ENCODE measurements at regions not wholly inside any gene's neighbourhood (a gene's known extent, or its start where the extent isn't known, plus 50 kb on each side); places are given as distances from the start of the nearest gene placed in this dataset.

DNA sequence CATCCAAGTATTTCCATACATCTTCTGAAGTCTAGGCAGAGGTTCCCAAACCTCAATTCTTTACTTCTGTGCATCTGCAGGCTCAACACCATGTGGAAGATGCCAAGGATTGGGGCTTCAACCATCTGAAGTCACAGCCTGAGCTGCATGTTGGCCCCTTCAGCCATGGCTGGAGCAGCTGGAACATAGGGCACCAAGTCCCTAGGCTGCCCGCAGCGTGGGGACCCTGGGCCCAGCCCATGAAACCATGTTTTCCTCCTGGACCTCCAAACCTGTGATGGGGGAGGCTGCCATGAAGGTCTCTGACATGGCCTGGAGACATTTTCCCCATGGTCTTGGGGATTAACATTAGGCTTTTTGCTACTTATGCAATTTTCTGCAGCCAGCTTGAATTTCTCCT lies 729.8 kb downstream of the KCNT2 start:
- Histone ChIP-seq H3K9me3 (replicated peaks; ENCODE audit: control insufficient read depth, insufficient read depth, low read depth, low read length) (no peaks in the 10 kb centered on the region), H3K36me3 (ENCODE audit: control insufficient read depth, insufficient read depth, low read length) (no peaks in the 10 kb centered on the region), H3K79me2 (ENCODE audit: control insufficient read depth, insufficient read depth, low read length) (no peaks in the 10 kb centered on the region), H3K4me3 (no peak overlapping the region), H2AFZ (ENCODE audit: low read depth, low read length) (peak overlapping the region; percentile 47; the same call in 1 of the 2 replicates), H3K4me2 (ENCODE audit: insufficient read depth, low read length) (no peak overlapping the region), H3K9ac (ENCODE audit: insufficient read depth in 1 of 2, low read depth in 2 of 2, low read length in 2 of 2) (no peak overlapping the region), H3K27me3 (ENCODE audit: control insufficient read depth in 2 of 2, insufficient read depth in 2 of 2, low read length in 2 of 2) (no peaks in the 10 kb centered on the region), H3K27ac (ENCODE audit: extremely low read depth, low read depth, low read length) (no peak overlapping the region), H3K4me1 (replicated peaks in 1 of 2; ENCODE audit: control insufficient read depth in 2 of 2, insufficient read depth in 2 of 2, low read length in 2 of 2) (no peaks in the 10 kb centered on the region), H4K20me1 (replicated peaks; ENCODE audit: control insufficient read depth, insufficient read depth, low read length) (no peaks in the 10 kb centered on the region), H3K9me1 (ENCODE audit: control insufficient read depth, insufficient read depth, low read length) (no peaks in the 10 kb centered on the region)
- DNase-seq (ENCODE audit: extremely low read depth in 1 of 4, low spot score in 3 of 4) (no peak), FAIRE-seq (no peak), ATAC-seq (no peak)
- POLR2A ChIA-PET, result interaction anchor here (1.1 kb wide), 1 partner anchor 18 kb away, joined by 3 read pairs; no protein-coding TSS in a partner anchor
- CTCF ChIA-PET (ENCODE audit: low intra/inter-chr PET ratio), result no interaction called here
- BruUV-seq (replicated peaks), result no TSS peak
- 25% methylated on average over 2 of the region's 2 CpGs for whole genome bisulfite sequencing (ENCODE audit: insufficient coverage, low coverage, missing lambda C conversion rate)
- TF ChIP-seq, protein P1, sequence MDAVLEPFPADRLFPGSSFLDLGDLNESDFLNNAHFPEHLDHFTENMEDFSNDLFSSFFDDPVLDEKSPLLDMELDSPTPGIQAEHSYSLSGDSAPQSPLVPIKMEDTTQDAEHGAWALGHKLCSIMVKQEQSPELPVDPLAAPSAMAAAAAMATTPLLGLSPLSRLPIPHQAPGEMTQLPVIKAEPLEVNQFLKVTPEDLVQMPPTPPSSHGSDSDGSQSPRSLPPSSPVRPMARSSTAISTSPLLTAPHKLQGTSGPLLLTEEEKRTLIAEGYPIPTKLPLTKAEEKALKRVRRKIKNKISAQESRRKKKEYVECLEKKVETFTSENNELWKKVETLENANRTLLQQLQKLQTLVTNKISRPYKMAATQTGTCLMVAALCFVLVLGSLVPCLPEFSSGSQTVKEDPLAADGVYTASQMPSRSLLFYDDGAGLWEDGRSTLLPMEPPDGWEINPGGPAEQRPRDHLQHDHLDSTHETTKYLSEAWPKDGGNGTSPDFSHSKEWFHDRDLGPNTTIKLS (IDR thresholded peaks at IDR 0.05; ENCODE audit: borderline replicate concordance, low read depth), result no peak
- TF ChIP-seq HIVEP1 (CRISPR knock-in tag; IDR thresholded peaks at IDR 0.05) (no peak), RBFOX2 (IDR thresholded peaks at IDR 0.05; ENCODE audit: low read depth, low read length) (no peak), SIRT6 (IDR thresholded peaks at IDR 0.05; ENCODE audit: low read depth, low read length) (no peak)
- TF ChIP-seq, protein P2, sequence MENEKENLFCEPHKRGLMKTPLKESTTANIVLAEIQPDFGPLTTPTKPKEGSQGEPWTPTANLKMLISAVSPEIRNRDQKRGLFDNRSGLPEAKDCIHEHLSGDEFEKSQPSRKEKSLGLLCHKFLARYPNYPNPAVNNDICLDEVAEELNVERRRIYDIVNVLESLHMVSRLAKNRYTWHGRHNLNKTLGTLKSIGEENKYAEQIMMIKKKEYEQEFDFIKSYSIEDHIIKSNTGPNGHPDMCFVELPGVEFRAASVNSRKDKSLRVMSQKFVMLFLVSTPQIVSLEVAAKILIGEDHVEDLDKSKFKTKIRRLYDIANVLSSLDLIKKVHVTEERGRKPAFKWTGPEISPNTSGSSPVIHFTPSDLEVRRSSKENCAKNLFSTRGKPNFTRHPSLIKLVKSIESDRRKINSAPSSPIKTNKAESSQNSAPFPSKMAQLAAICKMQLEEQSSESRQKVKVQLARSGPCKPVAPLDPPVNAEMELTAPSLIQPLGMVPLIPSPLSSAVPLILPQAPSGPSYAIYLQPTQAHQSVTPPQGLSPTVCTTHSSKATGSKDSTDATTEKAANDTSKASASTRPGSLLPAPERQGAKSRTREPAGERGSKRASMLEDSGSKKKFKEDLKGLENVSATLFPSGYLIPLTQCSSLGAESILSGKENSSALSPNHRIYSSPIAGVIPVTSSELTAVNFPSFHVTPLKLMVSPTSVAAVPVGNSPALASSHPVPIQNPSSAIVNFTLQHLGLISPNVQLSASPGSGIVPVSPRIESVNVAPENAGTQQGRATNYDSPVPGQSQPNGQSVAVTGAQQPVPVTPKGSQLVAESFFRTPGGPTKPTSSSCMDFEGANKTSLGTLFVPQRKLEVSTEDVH (IDR thresholded peaks at IDR 0.05; ENCODE audit: low read depth, partially characterized antibody), result no peak
- intact Hi-C loops (cut with micrococcal nuclease), result no loop called here
- in situ Hi-C loops (cut with MboI), result loop anchor here (25.0 kb wide), 1 partner anchor 784 kb away; the partner anchor contains the start of gene CFH

Data from K562 (cell line).